GM10266 (cell line): ENCODE measurements at regions not wholly inside any gene's neighbourhood (a gene's known extent, or its start where the extent isn't known, plus 50 kb on each side); places are given as distances from the start of the nearest gene placed in this dataset.

ENCODE experiments used
- DNase-seq: peaks from one replicate; pipeline ENCODE4 v3.0.0; 2012; ENCODE audit errors: extremely low spot score
- TF ChIP-seq, protein P1 (sequence below): IDR thresholded peaks from 2 replicates; pipeline ENCODE4 v1.5.1; 2012; ENCODE audit warnings: mild to moderate bottlenecking, low read depth; ENCODE audit not compliant: control insufficient read depth, insufficient read depth; ENCODE audit errors: missing control alignments

GRCh38 chr10:30111340-30112022 is 52.1 kb upstream of the JCAD start:
- no peak for DNase-seq
- TF ChIP-seq, protein P1, sequence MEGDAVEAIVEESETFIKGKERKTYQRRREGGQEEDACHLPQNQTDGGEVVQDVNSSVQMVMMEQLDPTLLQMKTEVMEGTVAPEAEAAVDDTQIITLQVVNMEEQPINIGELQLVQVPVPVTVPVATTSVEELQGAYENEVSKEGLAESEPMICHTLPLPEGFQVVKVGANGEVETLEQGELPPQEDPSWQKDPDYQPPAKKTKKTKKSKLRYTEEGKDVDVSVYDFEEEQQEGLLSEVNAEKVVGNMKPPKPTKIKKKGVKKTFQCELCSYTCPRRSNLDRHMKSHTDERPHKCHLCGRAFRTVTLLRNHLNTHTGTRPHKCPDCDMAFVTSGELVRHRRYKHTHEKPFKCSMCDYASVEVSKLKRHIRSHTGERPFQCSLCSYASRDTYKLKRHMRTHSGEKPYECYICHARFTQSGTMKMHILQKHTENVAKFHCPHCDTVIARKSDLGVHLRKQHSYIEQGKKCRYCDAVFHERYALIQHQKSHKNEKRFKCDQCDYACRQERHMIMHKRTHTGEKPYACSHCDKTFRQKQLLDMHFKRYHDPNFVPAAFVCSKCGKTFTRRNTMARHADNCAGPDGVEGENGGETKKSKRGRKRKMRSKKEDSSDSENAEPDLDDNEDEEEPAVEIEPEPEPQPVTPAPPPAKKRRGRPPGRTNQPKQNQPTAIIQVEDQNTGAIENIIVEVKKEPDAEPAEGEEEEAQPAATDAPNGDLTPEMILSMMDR = no peak
